ENCODE measurements at regions not wholly inside any gene's neighbourhood (a gene's known extent, or its start where the extent isn't known, plus 50 kb on each side); places are given as distances from the start of the nearest gene placed in this dataset.

DNA sequence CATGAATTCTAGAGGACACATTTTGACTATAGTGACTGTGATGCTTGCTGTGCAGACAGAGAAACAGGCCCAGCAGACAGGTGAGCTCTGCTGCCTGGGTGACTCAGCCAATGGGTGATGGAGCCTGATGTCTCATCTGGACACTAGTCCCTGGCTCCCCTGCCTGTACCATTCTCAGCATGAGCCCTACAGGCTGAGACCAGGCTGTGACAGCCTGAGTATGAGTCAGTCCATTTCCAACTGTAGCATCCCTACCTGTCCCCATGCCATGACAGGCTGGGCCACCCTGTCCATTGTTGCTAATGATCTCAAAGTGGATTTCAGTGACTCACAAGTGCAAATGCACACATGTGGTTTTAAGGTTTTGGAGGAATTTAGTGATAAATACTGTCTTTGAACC lies 102.5 kb upstream of the EEF2KMT start:
- no peaks in the 10 kb centered on the region for H3K4me1 ChIP-seq (ENCODE audit: control insufficient read depth in 1 of 2, insufficient read depth in 1 of 2, low read depth in 1 of 2, low read length in 1 of 2)
- no peaks in the 10 kb centered on the region for H3K9me3 ChIP-seq
- TF ChIP-seq, protein P1, sequence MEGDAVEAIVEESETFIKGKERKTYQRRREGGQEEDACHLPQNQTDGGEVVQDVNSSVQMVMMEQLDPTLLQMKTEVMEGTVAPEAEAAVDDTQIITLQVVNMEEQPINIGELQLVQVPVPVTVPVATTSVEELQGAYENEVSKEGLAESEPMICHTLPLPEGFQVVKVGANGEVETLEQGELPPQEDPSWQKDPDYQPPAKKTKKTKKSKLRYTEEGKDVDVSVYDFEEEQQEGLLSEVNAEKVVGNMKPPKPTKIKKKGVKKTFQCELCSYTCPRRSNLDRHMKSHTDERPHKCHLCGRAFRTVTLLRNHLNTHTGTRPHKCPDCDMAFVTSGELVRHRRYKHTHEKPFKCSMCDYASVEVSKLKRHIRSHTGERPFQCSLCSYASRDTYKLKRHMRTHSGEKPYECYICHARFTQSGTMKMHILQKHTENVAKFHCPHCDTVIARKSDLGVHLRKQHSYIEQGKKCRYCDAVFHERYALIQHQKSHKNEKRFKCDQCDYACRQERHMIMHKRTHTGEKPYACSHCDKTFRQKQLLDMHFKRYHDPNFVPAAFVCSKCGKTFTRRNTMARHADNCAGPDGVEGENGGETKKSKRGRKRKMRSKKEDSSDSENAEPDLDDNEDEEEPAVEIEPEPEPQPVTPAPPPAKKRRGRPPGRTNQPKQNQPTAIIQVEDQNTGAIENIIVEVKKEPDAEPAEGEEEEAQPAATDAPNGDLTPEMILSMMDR (IDR thresholded peaks at IDR 0.05), result no peak
- H3K27ac ChIP-seq, result no peak overlapping the region
- H3K36me3 ChIP-seq, result no peaks in the 10 kb centered on the region
- H3K27me3 ChIP-seq, result no peaks in the 10 kb centered on the region
- no peak overlapping the region for H3K4me3 ChIP-seq (ENCODE audit: low read depth in 1 of 2, low read length in 1 of 2)

DNA sequence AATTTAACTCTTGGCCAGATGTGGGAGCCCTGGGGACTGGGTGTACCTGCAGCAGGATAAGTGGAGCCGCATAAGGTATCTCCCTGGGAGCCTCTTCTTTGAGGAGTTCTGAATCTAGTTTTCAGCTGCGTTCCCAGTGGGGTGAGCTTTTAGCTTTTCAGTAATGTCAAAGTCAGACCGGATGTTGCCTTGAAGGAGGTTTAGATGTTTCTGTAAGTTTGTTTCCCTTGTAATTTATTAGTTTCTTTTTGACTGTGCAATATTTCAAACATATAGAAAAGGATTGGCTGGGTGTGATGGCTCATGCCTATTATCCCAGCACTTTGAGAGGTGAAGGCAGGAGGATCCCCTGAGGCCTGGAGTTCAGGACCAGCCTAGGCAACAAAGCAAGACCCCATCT lies 98.6 kb upstream of the EEF2KMT start:
- TF ChIP-seq, protein P1 (IDR thresholded peaks at IDR 0.05), result no peak
- no peaks in the 10 kb centered on the region for H3K36me3 ChIP-seq
- no peaks in the 10 kb centered on the region for H3K9me3 ChIP-seq
- H3K27me3 ChIP-seq, result no peaks in the 10 kb centered on the region
- H3K4me3 ChIP-seq (ENCODE audit: low read depth in 1 of 2, low read length in 1 of 2), result no peak overlapping the region
- no peak overlapping the region for H3K27ac ChIP-seq
- H3K4me1 ChIP-seq (ENCODE audit: control insufficient read depth in 1 of 2, insufficient read depth in 1 of 2, low read depth in 1 of 2, low read length in 1 of 2), result no peaks in the 10 kb centered on the region

DNA sequence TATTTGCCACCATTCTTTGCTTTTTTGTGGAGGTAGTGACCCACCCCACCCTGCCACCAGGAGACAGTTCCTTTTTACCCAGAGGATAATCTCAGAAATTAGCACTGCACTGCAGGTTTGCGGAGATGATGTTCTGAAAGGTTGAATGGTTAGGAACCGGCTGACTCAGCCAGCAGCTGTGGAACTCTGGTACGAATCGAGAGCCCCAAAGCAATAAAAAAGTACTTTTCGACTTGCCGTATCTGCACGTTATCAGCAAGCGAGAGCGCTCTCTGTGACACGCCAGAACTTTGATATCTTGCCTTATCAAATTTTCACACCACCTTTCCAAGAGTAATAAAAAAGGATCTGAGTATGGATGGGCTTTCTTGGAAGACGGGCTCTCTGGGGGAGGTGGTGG lies 96.3 kb upstream of the EEF2KMT start:
- Histone ChIP-seq H3K27me3 (no peaks in the 10 kb centered on the region), H3K27ac (no peak overlapping the region), H3K4me3 (ENCODE audit: low read depth in 1 of 2, low read length in 1 of 2) (no peak overlapping the region), H3K4me1 (ENCODE audit: control insufficient read depth in 1 of 2, insufficient read depth in 1 of 2, low read depth in 1 of 2, low read length in 1 of 2) (no peaks in the 10 kb centered on the region), H3K36me3 (no peaks in the 10 kb centered on the region), H3K9me3 (no peaks in the 10 kb centered on the region)
- TF ChIP-seq, protein P1 (IDR thresholded peaks at IDR 0.05), result no peak

DNA sequence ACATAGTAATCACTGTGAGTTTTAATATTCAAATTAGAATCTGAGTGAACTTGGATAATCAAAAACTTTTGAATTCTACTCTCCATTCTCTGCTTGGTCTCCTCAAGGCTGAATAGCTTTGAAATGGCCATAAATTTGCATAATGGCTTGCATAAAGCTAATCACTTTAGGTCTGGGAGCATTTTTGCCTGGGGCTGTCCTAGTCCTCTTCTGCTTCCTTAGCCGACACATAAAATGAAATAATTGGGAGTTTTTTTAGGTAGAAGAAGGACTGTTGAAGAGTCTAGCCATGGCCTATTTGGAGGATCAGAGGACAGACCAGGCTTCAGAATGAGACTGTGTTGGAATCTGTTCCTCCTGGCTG lies 91.4 kb upstream of the EEF2KMT start:
- TF ChIP-seq, protein P1 (IDR thresholded peaks at IDR 0.05), result no peak
- H3K27me3 ChIP-seq, result no peaks in the 10 kb centered on the region
- H3K36me3 ChIP-seq, result no peaks in the 10 kb centered on the region
- H3K27ac ChIP-seq, result no peak overlapping the region
- no peaks in the 10 kb centered on the region for H3K4me1 ChIP-seq (ENCODE audit: control insufficient read depth in 1 of 2, insufficient read depth in 1 of 2, low read depth in 1 of 2, low read length in 1 of 2)
- no peaks in the 10 kb centered on the region for H3K9me3 ChIP-seq
- H3K4me3 ChIP-seq (ENCODE audit: low read depth in 1 of 2, low read length in 1 of 2), result no peak overlapping the region

DNA sequence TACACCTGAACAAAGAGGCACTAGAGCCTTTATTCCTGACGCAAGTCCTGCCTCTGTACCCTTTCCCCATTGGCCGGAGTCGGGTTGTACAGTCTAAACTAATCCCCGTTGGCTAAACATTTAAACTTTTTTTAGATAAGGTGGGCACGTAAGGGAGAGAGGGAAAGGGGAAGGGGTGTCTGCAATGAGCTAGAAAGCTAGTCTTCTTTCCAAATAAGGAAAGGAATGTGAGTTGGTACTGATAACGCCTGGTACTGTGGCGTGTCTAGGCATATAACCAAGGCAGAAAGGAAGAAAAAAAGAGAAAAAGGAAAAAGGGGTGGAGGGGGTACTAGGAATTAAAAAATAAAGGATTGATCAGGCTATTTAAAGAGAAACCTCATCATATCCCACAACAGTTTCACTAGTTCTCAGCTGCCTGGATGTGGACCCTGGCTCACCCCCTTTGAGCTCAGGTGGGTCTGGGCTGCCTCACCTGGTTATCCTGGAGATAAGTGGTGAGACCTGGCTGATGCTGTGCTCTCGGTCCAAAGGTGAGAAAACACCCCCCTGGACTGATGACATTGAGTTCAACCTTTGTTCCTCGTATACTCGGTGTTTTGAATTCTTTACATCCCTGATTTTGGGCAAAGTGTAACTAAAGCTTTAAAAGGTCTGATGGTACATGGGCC lies 90.9 kb upstream of the EEF2KMT start:
- Histone ChIP-seq H3K36me3 (no peaks in the 10 kb centered on the region), H3K27ac (no peak overlapping the region), H3K9me3 (no peaks in the 10 kb centered on the region), H3K4me1 (ENCODE audit: control insufficient read depth in 1 of 2, insufficient read depth in 1 of 2, low read depth in 1 of 2, low read length in 1 of 2) (no peaks in the 10 kb centered on the region), H3K27me3 (no peaks in the 10 kb centered on the region), H3K4me3 (ENCODE audit: low read depth in 1 of 2, low read length in 1 of 2) (no peak overlapping the region)
- TF ChIP-seq, protein P1 (IDR thresholded peaks at IDR 0.05), result no peak

All from neutrophil (primary cell).